Gastroesophageal sphincter (tissue), 4 donors: ENCODE measurements at regions not wholly inside any gene's neighbourhood (a gene's known extent, or its start where the extent isn't known, plus 50 kb on each side); places are given as distances from the start of the nearest gene placed in this dataset.

Source experiments
- ATAC-seq: fragments of 150-250 bp; one replicate; pipeline ENCODE4 v1.9.1; 2016; ENCODE audit warnings: mild to moderate bottlenecking, moderate library complexity
- H3K27ac ChIP-seq, 4 donors: fragments of 200-600 bp; sonication (generic) in 3 of 4; 1 replicate in 3 of 4; 2 replicates in 1 of 4; pipeline ENCODE4 v1.5.1; 2016 to 2019
- H3K27me3 ChIP-seq: fragments of 200-600 bp; sonication (generic); one replicate; pipeline ENCODE4 v1.5.1; 2019
- H3K36me3 ChIP-seq, 2 donors: fragments of 200-600 bp; sonication (generic); one replicate each; pipeline ENCODE4 v1.5.1; 2019; ENCODE audit warnings: control low read depth in 1 of 2
- H3K4me1 ChIP-seq, 3 donors: fragments of 200-600 bp; sonication (generic); 1 replicate in 2 of 3; 2 replicates in 1 of 3; pipeline ENCODE4 v1.5.1; 2016 to 2019; ENCODE audit warnings: control low read depth in 2 of 3
- H3K4me3 ChIP-seq, 2 donors: fragments of 200-600 bp; sonication (generic); one replicate each; pipeline ENCODE4 v1.5.1; 2019; ENCODE audit warnings: mild to moderate bottlenecking in 1 of 2, moderate library complexity in 1 of 2
- H3K9me3 ChIP-seq, 3 donors: fragments of 200-600 bp; sonication (generic); one replicate each; pipeline ENCODE4 v1.5.1; 2017 to 2019; ENCODE audit warnings: control low read depth in 2 of 3
- CTCF ChIP-seq, 4 experiments: fragments of 200-600 bp in 2 of 4; fragments of 450-650 bp in 2 of 4; sonication (generic) in 1 of 4; IDR thresholded peaks; one replicate each; pipeline ENCODE4 v1.5.1; 2017 to 2019; ENCODE audit warnings: antibody characterized with exemption in 4 of 4, mild to moderate bottlenecking in 2 of 4, moderate library complexity in 2 of 4
- EP300 ChIP-seq: sonication (generic); formaldehyde crosslinking; IDR thresholded peaks from one replicate; pipeline ENCODE4 v1.6.1; 2017; ENCODE audit warnings: antibody characterized with exemption, mild to moderate bottlenecking
- POLR2A ChIP-seq, 2 donors: fragments of 450-650 bp; IDR thresholded peaks; one replicate each; pipeline ENCODE4 v1.6.1; 2017; ENCODE audit warnings: antibody characterized with exemption in 2 of 2, mild to moderate bottlenecking in 2 of 2, moderate library complexity in 1 of 2
- POLR2AphosphoS5 ChIP-seq: sonication (generic); formaldehyde crosslinking; IDR thresholded peaks from one replicate; pipeline ENCODE4 v1.6.1; 2017; ENCODE audit warnings: antibody characterized with exemption
- WGBS, 2 donors: methylation state at CpG; one replicate each; pipeline ENCODE4 v1.1.5; 2018; ENCODE audit warnings: low coverage in 1 of 2; 5-methylcytosine and 5-hydroxymethylcytosine counted together

GRCh38 chr16:65959983-65960382 is 406.5 kb upstream of the CDH5 start:
- no peak for TF ChIP-seq POLR2AphosphoS5
- Histone ChIP-seq H3K4me1 (no peaks in the 10 kb centered on the region), H3K9me3 (no peaks in the 10 kb centered on the region), H3K4me3 (no peak overlapping the region), H3K36me3 (no peaks in the 10 kb centered on the region), H3K27ac (no peak overlapping the region), H3K27me3 (no peaks in the 10 kb centered on the region)
- ATAC-seq = no peak
- WGBS, 2 donors = 79 to 100% methylated on average over 1 to 2 of the region's 2 CpGs

GRCh38 chr16:65958086-65958485 is 408.4 kb upstream of the CDH5 start:
- H3K4me3 ChIP-seq = no peak overlapping the region
- ATAC-seq = no peak
- WGBS, 2 donors = 72 to 73% methylated on average over 3 of the region's 3 CpGs

GRCh38 chr16:65956100-65956499 is 410.4 kb upstream of the CDH5 start:
- no peak overlapping the region for H3K27ac ChIP-seq
- no peaks in the 10 kb centered on the region for H3K27me3 ChIP-seq
- TF ChIP-seq POLR2A (IDR thresholded peaks at IDR 0.05) = no peak
- TF ChIP-seq POLR2AphosphoS5 = no peak
- no peak for TF ChIP-seq CTCF (IDR thresholded peaks at IDR 0.05)
- no peak for TF ChIP-seq EP300
- WGBS, 2 donors = 60% methylated on average over 1 of the region's 1 CpG; no CpG with 5 or more reads in 1 of the 2 donors
- ATAC-seq = no peak
- no peaks in the 10 kb centered on the region for H3K36me3 ChIP-seq
- H3K4me3 ChIP-seq = no peak overlapping the region
- H3K9me3 ChIP-seq = no peaks in the 10 kb centered on the region
- no peaks in the 10 kb centered on the region for H3K4me1 ChIP-seq

More at GRCh38 chr16:65958086-65958485, 408.4 kb upstream of the CDH5 start:
- Histone ChIP-seq H3K9me3 (no peaks in the 10 kb centered on the region), H3K36me3 (no peaks in the 10 kb centered on the region), H3K4me1 (no peaks in the 10 kb centered on the region), H3K27me3 (no peaks in the 10 kb centered on the region), H3K27ac (no peak overlapping the region)
- TF ChIP-seq POLR2A (IDR thresholded peaks at IDR 0.05) = no peak
- TF ChIP-seq CTCF (IDR thresholded peaks at IDR 0.05) = no peak

GRCh38 chr16:65954446-65954845 is 412.0 kb upstream of the CDH5 start:
- no peak overlapping the region for H3K27ac ChIP-seq
- H3K27me3 ChIP-seq = no peaks in the 10 kb centered on the region
- H3K9me3 ChIP-seq = no peaks in the 10 kb centered on the region
- H3K4me3 ChIP-seq = no peak overlapping the region
- 100% methylated on average over 2 of the region's 2 CpGs; no CpG with 5 or more reads in 1 of the 2 donors for WGBS, 2 donors
- no peak for ATAC-seq
- H3K36me3 ChIP-seq = no peaks in the 10 kb centered on the region
- H3K4me1 ChIP-seq = no peaks in the 10 kb centered on the region
- TF ChIP-seq POLR2AphosphoS5 = no peak
- TF ChIP-seq CTCF (IDR thresholded peaks at IDR 0.05) = no peak
- TF ChIP-seq EP300 = no peak
- TF ChIP-seq POLR2A (IDR thresholded peaks at IDR 0.05) = no peak

- H3K9me3 ChIP-seq = no peaks in the 10 kb centered on the region
- ATAC-seq = no peak
- H3K27me3 ChIP-seq = no peaks in the 10 kb centered on the region
- H3K4me1 ChIP-seq = no peaks in the 10 kb centered on the region
- no peak overlapping the region for H3K27ac ChIP-seq
- TF ChIP-seq CTCF (IDR thresholded peaks at IDR 0.05) (no peak), POLR2A (IDR thresholded peaks at IDR 0.05) (no peak), EP300 (no peak), POLR2AphosphoS5 (no peak)
- H3K36me3 ChIP-seq = no peaks in the 10 kb centered on the region
- WGBS, 2 donors = 25 to 72% methylated on average over 2 to 3 of the region's 3 CpGs
- H3K4me3 ChIP-seq = no peak overlapping the region
Measured at GRCh38 chr16:65950211-65950610, 416.3 kb upstream of the CDH5 start.
